H9 (cell line): ENCODE measurements at regions not wholly inside any gene's neighbourhood (a gene's known extent, or its start where the extent isn't known, plus 50 kb on each side); places are given as distances from the start of the nearest gene placed in this dataset.

Source experiments
- DNase-seq: peaks from one replicate; pipeline ENCODE4 v3.0.0-alpha.2; 2017
- H2AFZ ChIP-seq: one replicate; pipeline ENCODE4 v1.6.1; 2013; ENCODE audit warnings: mild to moderate bottlenecking, low read length, control low read depth, moderate library complexity
- H2AK5ac ChIP-seq: 2 replicates; pipeline ENCODE4 v1.6.1; 2013; ENCODE audit warnings: low read length, control low read depth, mixed read lengths; ENCODE audit not compliant: insufficient read length
- H2BK120ac ChIP-seq: one replicate; pipeline ENCODE4 v1.6.1; 2013; ENCODE audit warnings: low read depth, mild to moderate bottlenecking, low read length, control low read depth, inconsistent platforms; ENCODE audit not compliant: poor library complexity, severe bottlenecking
- H2BK12ac ChIP-seq: 2 replicates; pipeline ENCODE4 v1.6.1; 2013; ENCODE audit warnings: low read length, control low read depth, mixed read lengths, low read depth; ENCODE audit not compliant: insufficient read length
- H2BK15ac ChIP-seq: 2 replicates; pipeline ENCODE4 v1.6.1; 2013; ENCODE audit warnings: low read depth, low read length, control low read depth
- H2BK20ac ChIP-seq: one replicate; pipeline ENCODE4 v1.6.1; 2013; ENCODE audit warnings: low read depth, mild to moderate bottlenecking, low read length, control low read depth, inconsistent platforms; ENCODE audit not compliant: poor library complexity, severe bottlenecking
- H2BK5ac ChIP-seq: 2 replicates; pipeline ENCODE4 v1.6.1; 2013; ENCODE audit warnings: low read length, control low read depth, mixed read lengths; ENCODE audit not compliant: insufficient read length
- H3K14ac ChIP-seq: 2 replicates; pipeline ENCODE4 v1.6.1; 2013; ENCODE audit warnings: low read length, control low read depth; ENCODE audit not compliant: insufficient read depth
- H3K18ac ChIP-seq: 2 replicates; pipeline ENCODE4 v1.6.1; 2013; ENCODE audit warnings: low read depth, mild to moderate bottlenecking, mixed read lengths, low read length, control low read depth; ENCODE audit not compliant: insufficient read length
- H3K23ac ChIP-seq: 2 replicates; pipeline ENCODE4 v1.6.1; 2013; ENCODE audit warnings: low read length, control low read depth, mixed read lengths, low read depth; ENCODE audit not compliant: insufficient read length
- H3K23me2 ChIP-seq: 2 replicates; pipeline ENCODE4 v1.6.1; 2013; ENCODE audit warnings: low read depth, mild to moderate bottlenecking, mixed read lengths, low read length, control low read depth; ENCODE audit not compliant: insufficient read length, poor library complexity, severe bottlenecking
- H3K27ac ChIP-seq: 2 replicates; pipeline ENCODE4 v1.5.1; 2013; ENCODE audit warnings: low read length, control low read depth, mixed read lengths, low read depth; ENCODE audit not compliant: insufficient read length
- H3K27me3 ChIP-seq: 2 replicates; pipeline ENCODE4 v1.6.1; 2013; ENCODE audit warnings: low read length, control low read depth, inconsistent platforms; ENCODE audit not compliant: insufficient read depth
- H3K4ac ChIP-seq: 2 replicates; pipeline ENCODE4 v1.6.1; 2013; ENCODE audit warnings: low read depth, mild to moderate bottlenecking, control low read depth, inconsistent platforms, low read length, moderate library complexity
- H3K4me1 ChIP-seq: 2 replicates; pipeline ENCODE4 v1.6.1; 2013; ENCODE audit warnings: low read length, control low read depth, inconsistent platforms; ENCODE audit not compliant: insufficient read depth
- H3K4me2 ChIP-seq: 2 replicates; pipeline ENCODE4 v1.6.1; 2013; ENCODE audit warnings: low read length, control low read depth, mixed read lengths; ENCODE audit not compliant: insufficient read length, insufficient read depth
- H3K56ac ChIP-seq: 2 replicates; pipeline ENCODE4 v1.6.1; 2013; ENCODE audit warnings: low read depth, mild to moderate bottlenecking, mixed read lengths, low read length, control low read depth; ENCODE audit not compliant: insufficient read length
- H3K79me1 ChIP-seq: 2 replicates; pipeline ENCODE4 v1.6.1; 2013; ENCODE audit warnings: low read depth, mild to moderate bottlenecking, moderate library complexity, low read length, control low read depth, inconsistent platforms; ENCODE audit not compliant: insufficient read depth, poor library complexity, severe bottlenecking
- H3K79me2 ChIP-seq: 2 replicates; pipeline ENCODE4 v1.6.1; 2013; ENCODE audit warnings: low read length, control low read depth, inconsistent platforms; ENCODE audit not compliant: insufficient read depth
- H3K9ac ChIP-seq: 2 replicates; pipeline ENCODE4 v1.6.1; 2013; ENCODE audit warnings: low read length, control low read depth, mixed read lengths; ENCODE audit not compliant: insufficient read length; ENCODE audit errors: extremely low read depth
- H3K9me3 ChIP-seq: one replicate; pipeline ENCODE4 v1.6.1; 2013; ENCODE audit warnings: low read depth, low read length, inconsistent platforms; ENCODE audit not compliant: control insufficient read depth
- H3T11ph ChIP-seq: one replicate; pipeline ENCODE4 v1.6.1; 2013; ENCODE audit warnings: mild to moderate bottlenecking, low read length, control low read depth, inconsistent platforms
- H4K20me1 ChIP-seq: one replicate; pipeline ENCODE4 v1.6.1; 2013; ENCODE audit not compliant: control insufficient read depth, insufficient read length, insufficient read depth
- H4K5ac ChIP-seq: 2 replicates; pipeline ENCODE4 v1.6.1; 2013; ENCODE audit warnings: low read depth, mild to moderate bottlenecking, mixed read lengths, low read length, control low read depth; ENCODE audit not compliant: insufficient read length
- H4K8ac ChIP-seq: replicated peaks from 2 replicates; pipeline ENCODE4 v1.6.1; 2013; ENCODE audit warnings: low read length, control low read depth, mixed read lengths, low read depth; ENCODE audit not compliant: insufficient read length
- H4K91ac ChIP-seq: 2 replicates; pipeline ENCODE4 v1.6.1; 2013; ENCODE audit warnings: low read depth, mild to moderate bottlenecking, moderate library complexity, mixed read lengths, low read length, control low read depth; ENCODE audit not compliant: insufficient read length
- H3K27ac Mint-ChIP-seq, 3 experiments: 2 replicates in 2 of 3; 3 replicates in 1 of 3; pipeline ENCODE4 v1.8.0; 2020 to 2021; ENCODE audit warnings: mixed read lengths in 3 of 3, mild to moderate bottlenecking in 1 of 3, moderate library complexity in 1 of 3
- H3K27me3 Mint-ChIP-seq: 2 replicates; pipeline ENCODE4 v1.8.0; 2021; ENCODE audit warnings: low read depth, mild to moderate bottlenecking, moderate library complexity, mixed read lengths
- H3K36me3 Mint-ChIP-seq, 3 experiments: 2 replicates in 2 of 3; 3 replicates in 1 of 3; pipeline ENCODE4 v1.8.0; 2020 to 2021; ENCODE audit warnings: low read depth in 3 of 3, mixed read lengths in 3 of 3; ENCODE audit not compliant: insufficient read depth in 1 of 3
- H3K4me1 Mint-ChIP-seq, 2 experiments: 2 replicates each; pipeline ENCODE4 v1.8.0; 2020; ENCODE audit warnings: mixed read lengths in 2 of 2
- H3K4me3 Mint-ChIP-seq, 2 experiments: 2 replicates in 1 of 2; 3 replicates in 1 of 2; pipeline ENCODE4 v1.8.0; 2020 to 2021; ENCODE audit warnings: mild to moderate bottlenecking in 2 of 2, mixed read lengths in 2 of 2, moderate library complexity in 1 of 2
- H3K9me3 Mint-ChIP-seq, 2 experiments: 2 replicates in 1 of 2; 3 replicates in 1 of 2; pipeline ENCODE4 v1.8.0; 2020; ENCODE audit warnings: mild to moderate bottlenecking in 2 of 2, mixed read lengths in 2 of 2, moderate library complexity in 1 of 2
- CTCF ChIP-seq: fragments of 200-600 bp; sonication (generic); conservative IDR thresholded peaks from 3 replicates; pipeline ENCODE4 v1.8.0; 2021; ENCODE audit warnings: antibody characterized with exemption, mild to moderate bottlenecking
- WGBS: extraction: QIAGEN DNeasy Blood & Tissue Kit; methylation state at CpG from one replicate; pipeline ENCODE4 v1.1.7; 2013; ENCODE audit warnings: missing lambda C conversion rate, low lambda C conversion rate, mixed read lengths; ENCODE audit not compliant: insufficient read length; ENCODE audit errors: extremely low coverage; 5-methylcytosine and 5-hydroxymethylcytosine counted together

GRCh38 chr3:68342426-68342825, 589.9 kb downstream of the TAFA4 start:
- H3K27ac Mint-ChIP-seq = no peak overlapping the region
- Histone ChIP-seq H4K5ac (no peak overlapping the region), H3K27ac (no peak overlapping the region), H2BK20ac (no peak overlapping the region), H2BK15ac (no peak overlapping the region), H4K91ac (no peak overlapping the region), H2AK5ac (no peak overlapping the region), H4K20me1 (no peaks in the 10 kb centered on the region), H2BK5ac (no peak overlapping the region), H2BK120ac (no peak overlapping the region), H3K4me1 (no peaks in the 10 kb centered on the region), H3K79me2 (no peaks in the 10 kb centered on the region), H3K23me2 (no peaks in the 10 kb centered on the region), H2AFZ (no peak overlapping the region), H3K9ac (no peak overlapping the region), H3K79me1 (no peaks in the 10 kb centered on the region), H3K9me3 (no peaks in the 10 kb centered on the region), H2BK12ac (no peak overlapping the region), H3K14ac (no peak overlapping the region), H3K56ac (no peak overlapping the region), H3K27me3 (no peaks in the 10 kb centered on the region), H3K4me2 (no peak overlapping the region), H4K8ac (no peak overlapping the region), H3T11ph (no peak overlapping the region), H3K23ac (no peak overlapping the region), H3K4ac (no peak overlapping the region), H3K18ac (no peak overlapping the region)
- H3K4me3 Mint-ChIP-seq = no peak overlapping the region
- no peaks in the 10 kb centered on the region for H3K36me3 Mint-ChIP-seq
- no CpG with 5 or more reads among the region's 5 CpGs for WGBS
- H3K4me1 Mint-ChIP-seq = no peaks in the 10 kb centered on the region
- no peaks in the 10 kb centered on the region for H3K27me3 Mint-ChIP-seq
- no peak for TF ChIP-seq CTCF
- DNase-seq = no peak
- H3K9me3 Mint-ChIP-seq = no peaks in the 10 kb centered on the region
